ENCODE measurements at regions not wholly inside any gene's neighbourhood (a gene's known extent, or its start where the extent isn't known, plus 50 kb on each side); places are given as distances from the start of the nearest gene placed in this dataset.
"Not testable (repeated sequence)": the region's sequence is repeated elsewhere in the genome, so short reads cannot be mapped to it uniquely, and the experiment has no call there.

DNA sequence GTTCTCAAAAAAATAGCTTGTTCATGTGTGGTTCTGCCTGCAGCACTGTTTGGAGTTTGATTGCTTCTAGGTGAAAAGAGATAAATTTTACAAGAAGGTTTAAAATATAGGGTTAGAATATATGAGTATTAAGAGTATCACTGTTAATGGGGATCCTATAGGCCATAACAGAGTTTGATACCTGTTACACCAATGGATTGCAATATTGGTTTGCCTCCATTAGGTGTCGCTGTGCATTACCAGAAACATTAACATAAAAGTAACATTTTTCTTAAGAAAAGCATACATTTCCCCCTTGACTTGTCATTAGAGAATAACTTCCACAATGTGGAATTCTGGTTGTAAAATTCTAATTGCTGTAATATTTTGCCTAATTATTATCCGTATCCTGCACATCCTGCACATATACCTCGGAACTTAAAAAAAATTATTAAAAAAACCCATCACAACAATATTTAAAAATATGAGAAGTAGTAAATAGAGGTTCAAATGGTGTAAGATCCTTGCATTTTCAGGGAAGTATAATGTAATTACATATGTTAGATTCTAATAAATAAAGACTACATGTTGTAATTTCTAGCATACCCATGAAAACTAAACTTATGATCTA lies 63.0 kb downstream of the CYP4A11 start:
- not testable (repeated sequence) for ATAC-seq (ENCODE audit: low read depth in 2 of 2); H3K4me3 ChIP-seq (ENCODE audit: low read depth, low read length); H3K36me3 ChIP-seq (ENCODE audit: control insufficient read depth, insufficient read depth, low read length); H3K36me3 Mint-ChIP-seq; H3K27me3 ChIP-seq (ENCODE audit: control insufficient read depth, insufficient read depth, low read length); H3K4me1 Mint-ChIP-seq; H3K9me3 ChIP-seq (ENCODE audit: control insufficient read depth in 2 of 2, low read length in 2 of 2); H3K27me3 Mint-ChIP-seq; H3K4me1 ChIP-seq (ENCODE audit: control insufficient read depth, insufficient read depth, low read length, poor library complexity, severe bottlenecking); H3K4me3 Mint-ChIP-seq; H3K9me3 Mint-ChIP-seq; H3K27ac ChIP-seq (ENCODE audit: insufficient read depth, low read length, poor library complexity, severe bottlenecking); H3K27ac Mint-ChIP-seq
- DNase-seq: peak in 1 of 3 donors; percentile 36

DNA sequence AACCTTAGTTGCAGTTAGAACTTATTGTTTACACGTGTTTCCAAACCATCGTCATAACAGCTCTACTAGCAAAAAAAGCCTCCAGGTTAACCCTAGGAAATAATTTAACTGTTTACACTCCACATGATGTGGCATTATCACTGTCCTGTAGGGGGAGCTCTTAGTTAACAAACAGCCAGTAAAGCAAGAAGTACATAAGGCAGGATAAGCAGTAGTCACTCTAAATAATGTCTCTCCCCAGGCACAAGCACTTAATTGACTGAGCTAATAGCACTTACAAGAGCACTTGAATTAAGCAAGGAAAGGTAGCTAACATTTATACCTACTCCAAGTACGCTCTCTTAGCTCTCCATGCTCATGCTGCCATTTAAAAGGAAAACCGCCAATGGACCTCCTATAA lies 65.2 kb downstream of the CYP4A11 start:
- H3K36me3 ChIP-seq (ENCODE audit: control insufficient read depth, insufficient read depth, low read length); H3K27ac ChIP-seq (ENCODE audit: insufficient read depth, low read length, poor library complexity, severe bottlenecking); ATAC-seq (ENCODE audit: low read depth in 2 of 2); H3K4me3 Mint-ChIP-seq; H3K4me1 Mint-ChIP-seq; H3K27ac Mint-ChIP-seq; H3K27me3 ChIP-seq (ENCODE audit: control insufficient read depth, insufficient read depth, low read length); H3K36me3 Mint-ChIP-seq; H3K27me3 Mint-ChIP-seq; H3K4me1 ChIP-seq (ENCODE audit: control insufficient read depth, insufficient read depth, low read length, poor library complexity, severe bottlenecking); H3K9me3 Mint-ChIP-seq; H3K9me3 ChIP-seq (ENCODE audit: control insufficient read depth in 2 of 2, low read length in 2 of 2); H3K4me3 ChIP-seq (ENCODE audit: low read depth, low read length): not testable (repeated sequence)
- DNase-seq: peak in 1 of 3 donors; percentile 4

Data from CD4-positive, CD25-positive, alpha-beta regulatory T cell (primary cell).